ENCODE measurements at regions not wholly inside any gene's neighbourhood (a gene's known extent, or its start where the extent isn't known, plus 50 kb on each side); places are given as distances from the start of the nearest gene placed in this dataset.

DNA sequence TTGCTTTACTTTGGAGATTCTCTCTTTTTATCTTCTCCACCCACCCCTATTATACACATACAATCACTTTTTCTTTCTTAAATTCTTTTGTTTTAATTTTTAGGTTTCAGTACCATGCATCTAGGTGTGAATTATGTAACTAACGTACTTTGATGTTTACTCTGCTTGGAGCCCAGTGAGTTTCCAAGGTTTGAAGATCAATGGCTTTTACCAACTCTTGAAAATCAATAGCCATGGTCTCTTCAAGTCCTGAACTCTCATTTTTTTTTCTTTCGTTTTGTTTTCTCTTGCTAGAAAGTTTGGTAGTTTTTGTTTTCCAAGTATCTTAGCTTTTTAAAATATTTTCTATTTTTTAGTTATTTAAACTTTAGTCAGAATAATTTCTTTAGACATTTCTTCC lies 417.2 kb downstream of the ZBBX start:
- Histone ChIP-seq H3K9me1 (ENCODE audit: control insufficient read depth, insufficient read depth, low read length) (no peaks in the 10 kb centered on the region), H3K27me3 (ENCODE audit: control insufficient read depth in 2 of 2, insufficient read depth in 2 of 2, low read length in 2 of 2) (no peaks in the 10 kb centered on the region), H3K4me1 (replicated peaks in 1 of 2; ENCODE audit: control insufficient read depth in 2 of 2, insufficient read depth in 2 of 2, low read length in 2 of 2) (no peaks in the 10 kb centered on the region), H3K9me3 (replicated peaks; ENCODE audit: control insufficient read depth, insufficient read depth, low read depth, low read length) (peaks cover 2% of the 10 kb centered on the region; the same call in 1 of the 2 replicates), H3K27ac (ENCODE audit: extremely low read depth, low read depth, low read length) (no peak overlapping the region), H3K9ac (ENCODE audit: insufficient read depth in 1 of 2, low read depth in 2 of 2, low read length in 2 of 2) (no peak overlapping the region), H3K4me2 (ENCODE audit: insufficient read depth, low read length) (no peak overlapping the region), H4K20me1 (replicated peaks; ENCODE audit: control insufficient read depth, insufficient read depth, low read length) (no peaks in the 10 kb centered on the region), H3K4me3 (no peak overlapping the region), H3K36me3 (ENCODE audit: control insufficient read depth, insufficient read depth, low read length) (no peaks in the 10 kb centered on the region), H2AFZ (ENCODE audit: low read depth, low read length) (no peak overlapping the region), H3K79me2 (ENCODE audit: control insufficient read depth, insufficient read depth, low read length) (no peaks in the 10 kb centered on the region)
- ChIA-PET CTCF (ENCODE audit: low intra/inter-chr PET ratio) (no interaction called here), POLR2A (no interaction called here)
- no peak for DNase-seq (ENCODE audit: extremely low read depth in 1 of 4, low spot score in 3 of 4)
- no peak for FAIRE-seq
- BruUV-seq (replicated peaks) = no TSS peak
- intact Hi-C loops (cut with micrococcal nuclease) (no loop called here), in situ Hi-C loops (cut with MboI) (no loop called here)
- 3% methylated on average over 2 of the region's 2 CpGs for WGBS (ENCODE audit: insufficient coverage, low coverage, missing lambda C conversion rate)
- TF ChIP-seq MTA2 (IDR thresholded peaks at IDR 0.05; ENCODE audit: low read depth) = no peak
- TF ChIP-seq AFF4 (CRISPR knock-in tag; IDR thresholded peaks at IDR 0.05) = no peak
- no peak for TF ChIP-seq ZNF436 (CRISPR knock-in tag; IDR thresholded peaks at IDR 0.05)
- no peak for ATAC-seq

All from K562 (cell line).